KOPT-K1 (cell line): ENCODE measurements at regions not wholly inside any gene's neighbourhood (a gene's known extent, or its start where the extent isn't known, plus 50 kb on each side); places are given as distances from the start of the nearest gene placed in this dataset.
"Not testable (repeated sequence)": the region's sequence is repeated elsewhere in the genome, so short reads cannot be mapped to it uniquely, and the experiment has no call there.

ENCODE experiments used
- H3K27ac ChIP-seq: fragments of 200-600 bp; sonication (generic); 2 replicates; pipeline ENCODE4 v1.5.1; 2016; ENCODE audit warnings: antibody characterized with exemption, mild to moderate bottlenecking, low read depth, low read length; ENCODE audit not compliant: poor library complexity, severe bottlenecking
- H3K36me3 ChIP-seq: fragments of 200-600 bp; sonication (generic); 2 replicates; pipeline ENCODE4 v1.5.1; 2017; ENCODE audit warnings: antibody characterized with exemption, mild to moderate bottlenecking, low read length, moderate library complexity; ENCODE audit not compliant: insufficient read depth
- H3K9me3 ChIP-seq: fragments of 200-600 bp; sonication (generic); 2 replicates; pipeline ENCODE4 v1.5.1; 2017; ENCODE audit warnings: antibody characterized with exemption, low read length, mild to moderate bottlenecking; ENCODE audit not compliant: insufficient read depth, poor library complexity, severe bottlenecking

- not testable (repeated sequence) for H3K9me3 ChIP-seq, H3K27ac ChIP-seq, H3K36me3 ChIP-seq
Measured at GRCh38 chr1:83398125-83398524, 600.8 kb downstream of the TTLL7 start.

- H3K9me3 ChIP-seq, H3K36me3 ChIP-seq: not testable (repeated sequence)
Measured at GRCh38 chr1:83395130-83395529, 603.8 kb downstream of the TTLL7 start.

GRCh38 chr1:83386946-83387345 lies 612.0 kb downstream of the TTLL7 start:
- not testable (repeated sequence) for H3K9me3 ChIP-seq

More at GRCh38 chr1:83395130-83395529, 603.8 kb downstream of the TTLL7 start:
- not testable (repeated sequence) for H3K27ac ChIP-seq

GRCh38 chr1:83383107-83383506 lies 615.8 kb downstream of the TTLL7 start:
- not testable (repeated sequence) for H3K36me3 ChIP-seq, H3K27ac ChIP-seq, H3K9me3 ChIP-seq

More at GRCh38 chr1:83386946-83387345, 612.0 kb downstream of the TTLL7 start:
- not testable (repeated sequence) for H3K27ac ChIP-seq, H3K36me3 ChIP-seq

- H3K27ac ChIP-seq, H3K36me3 ChIP-seq: not testable (repeated sequence)
Measured at GRCh38 chr1:83373018-83373417, 625.9 kb downstream of the TTLL7 start.

GRCh38 chr1:83369853-83370252 lies 629.1 kb downstream of the TTLL7 start:
- not testable (repeated sequence) for H3K27ac ChIP-seq, H3K9me3 ChIP-seq, H3K36me3 ChIP-seq

More at GRCh38 chr1:83373018-83373417, 625.9 kb downstream of the TTLL7 start:
- H3K9me3 ChIP-seq, result not testable (repeated sequence)

GRCh38 chr1:83365320-83365719 lies 633.6 kb downstream of the TTLL7 start:
- H3K9me3 ChIP-seq, H3K27ac ChIP-seq, H3K36me3 ChIP-seq: not testable (repeated sequence)

GRCh38 chr1:83345375-83345774 lies 653.6 kb downstream of the TTLL7 start:
- H3K9me3 ChIP-seq, H3K36me3 ChIP-seq, H3K27ac ChIP-seq: not testable (repeated sequence)

GRCh38 chr1:83343767-83344166 lies 655.2 kb downstream of the TTLL7 start:
- not testable (repeated sequence) for H3K36me3 ChIP-seq, H3K27ac ChIP-seq, H3K9me3 ChIP-seq

- H3K27ac ChIP-seq, H3K9me3 ChIP-seq, H3K36me3 ChIP-seq: not testable (repeated sequence)
Measured at GRCh38 chr1:83342995-83343394, 655.9 kb downstream of the TTLL7 start.

GRCh38 chr1:83332308-83332707 lies 666.6 kb downstream of the TTLL7 start:
- H3K36me3 ChIP-seq, H3K9me3 ChIP-seq, H3K27ac ChIP-seq: not testable (repeated sequence)

- Histone ChIP-seq H3K27ac (no peak overlapping the region), H3K36me3 (no peaks in the 10 kb centered on the region), H3K9me3 (no peaks in the 10 kb centered on the region)
Measured at GRCh38 chr1:83318366-83318765, 680.6 kb downstream of the TTLL7 start.

GRCh38 chr1:83315446-83315845 lies 683.5 kb downstream of the TTLL7 start:
- H3K27ac ChIP-seq, H3K36me3 ChIP-seq, H3K9me3 ChIP-seq: not testable (repeated sequence)

GRCh38 chr1:83310161-83310560 lies 688.8 kb downstream of the TTLL7 start:
- not testable (repeated sequence) for H3K36me3 ChIP-seq, H3K9me3 ChIP-seq, H3K27ac ChIP-seq

- H3K27ac ChIP-seq, H3K36me3 ChIP-seq, H3K9me3 ChIP-seq: not testable (repeated sequence)
Measured at GRCh38 chr1:83309035-83309434, 689.9 kb downstream of the TTLL7 start.

GRCh38 chr1:83306811-83307210 lies 692.1 kb downstream of the TTLL7 start:
- not testable (repeated sequence) for H3K36me3 ChIP-seq, H3K9me3 ChIP-seq, H3K27ac ChIP-seq

GRCh38 chr1:83295594-83295993 lies 703.3 kb downstream of the TTLL7 start:
- H3K36me3 ChIP-seq, H3K9me3 ChIP-seq, H3K27ac ChIP-seq: not testable (repeated sequence)
